ENCODE measurements at regions not wholly inside any gene's neighbourhood (a gene's known extent, or its start where the extent isn't known, plus 50 kb on each side); places are given as distances from the start of the nearest gene placed in this dataset.

- TF ChIP-seq POLR2AphosphoS5 (IDR thresholded peaks at IDR 0.05; ENCODE audit: insufficient read depth, low read depth, low read length) (no peak), POLR2A (IDR thresholded peaks at IDR 0.05; ENCODE audit: low read depth, low read length) (no peak), CTCF (IDR thresholded peaks at IDR 0.05; ENCODE audit: extremely low read depth in 1 of 2, insufficient read depth in 1 of 2, low read depth in 1 of 2, low read length in 2 of 2) (no peak), MAX (IDR thresholded peaks at IDR 0.05; ENCODE audit: insufficient read depth, insufficient read length) (no peak), JUN (IDR thresholded peaks at IDR 0.05; ENCODE audit: borderline replicate concordance, insufficient read depth, insufficient read length, low read depth) (no peak), EZH2 (IDR thresholded peaks at IDR 0.05; ENCODE audit: borderline replicate concordance, low read depth, low read length, severe bottlenecking) (no peak)
Observed at GRCh38 chr10:8159341-8160165, 105.1 kb downstream of the GATA3 start.

All from endothelial cell of umbilical vein (primary cell).